Stimulated activated CD4-positive, alpha-beta T cell treated with anti-CD3 and anti-CD28 coated beads, Interleukin-15, amount 100 ng/mL, for 48 hours (primary cell): ENCODE measurements at regions not wholly inside any gene's neighbourhood (a gene's known extent, or its start where the extent isn't known, plus 50 kb on each side); places are given as distances from the start of the nearest gene placed in this dataset.
"Not testable (repeated sequence)": the region's sequence is repeated elsewhere in the genome, so short reads cannot be mapped to it uniquely, and the experiment has no call there.

Experiments used
- DNase-seq, 2 donors: peaks; one replicate each; pipeline ENCODE4 v3.0.0-alpha.2; 2020; ENCODE audit warnings: low read depth in 2 of 2

DNA sequence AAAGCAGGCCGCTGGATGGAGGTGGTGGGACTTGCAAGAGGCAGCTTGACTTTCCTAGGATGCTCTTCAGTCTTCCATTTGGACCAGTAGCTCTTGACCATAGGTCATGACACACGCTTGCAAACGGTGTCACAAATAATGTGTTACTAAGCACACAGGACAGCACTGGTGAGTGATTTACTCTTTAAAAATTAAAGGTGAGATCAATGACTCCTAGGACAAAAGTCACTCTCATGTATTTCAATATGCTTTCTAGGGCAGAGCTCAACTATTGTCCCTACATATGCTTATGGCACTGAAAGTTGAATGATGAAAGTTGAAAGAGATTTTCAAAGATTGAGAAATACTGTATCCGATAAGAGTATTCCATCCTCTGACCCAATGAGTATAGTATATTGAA, 496.7 kb downstream of the EBF1 start:
- DNase-seq = no peak

DNA sequence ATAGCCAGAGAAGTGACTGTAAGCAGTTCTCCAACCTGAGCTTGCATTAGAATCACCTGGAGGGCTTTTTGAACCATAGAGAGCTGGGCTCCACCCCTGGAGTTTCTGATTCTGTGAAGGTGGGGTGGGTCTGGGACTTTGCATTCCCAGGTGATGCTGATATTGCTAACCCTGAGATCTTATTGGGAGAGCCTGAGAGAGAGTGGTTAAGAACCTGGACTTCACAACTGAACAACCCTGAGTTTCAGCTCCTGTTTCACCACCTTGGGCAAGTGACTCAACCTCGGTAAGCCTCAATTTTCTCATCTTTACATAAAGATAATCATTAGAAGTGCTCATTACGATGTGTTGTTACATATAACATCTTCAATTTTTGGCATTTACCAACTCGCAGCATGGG, 498.6 kb downstream of the EBF1 start:
- DNase-seq = no peak

DNA sequence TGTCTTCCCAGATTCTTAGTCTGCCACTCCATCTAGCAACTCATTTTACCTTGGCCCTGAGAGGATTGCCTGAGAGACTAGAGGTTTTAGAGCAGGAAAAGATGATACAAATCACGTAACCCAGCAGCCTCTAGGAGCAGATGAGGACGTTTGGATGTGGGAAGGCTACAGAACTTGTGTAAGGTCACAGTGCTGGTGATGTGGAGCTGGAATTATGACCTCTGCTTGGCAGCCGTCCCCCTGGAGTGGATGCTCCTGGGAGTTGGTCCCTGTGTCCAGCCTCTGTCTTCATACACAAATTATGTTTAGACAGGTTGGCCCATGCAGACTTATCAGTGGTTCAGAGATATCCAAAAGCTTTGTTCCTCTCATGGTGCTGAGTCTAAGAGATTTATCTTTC, 499.0 kb downstream of the EBF1 start:
- DNase-seq = no peak

DNA sequence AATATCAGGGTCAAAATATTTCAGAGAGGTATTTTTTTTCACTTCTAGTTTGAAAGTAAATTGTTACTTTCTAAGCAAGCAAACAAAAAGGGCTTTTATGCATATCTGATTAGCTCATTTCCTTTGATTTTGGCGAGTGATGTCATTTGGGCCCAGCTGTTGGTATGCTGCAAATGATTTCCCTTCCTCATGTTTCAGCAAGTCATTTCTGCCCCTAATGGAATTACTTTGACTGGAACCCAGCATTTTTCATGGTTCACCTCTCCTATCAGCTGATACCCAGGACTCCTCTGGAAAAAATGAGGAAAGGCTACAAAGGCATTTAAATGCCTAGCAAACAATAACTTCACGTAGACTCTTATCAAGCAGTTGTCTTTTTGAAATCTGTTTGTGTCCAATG, 500.6 kb downstream of the EBF1 start:
- no peak for DNase-seq

DNA sequence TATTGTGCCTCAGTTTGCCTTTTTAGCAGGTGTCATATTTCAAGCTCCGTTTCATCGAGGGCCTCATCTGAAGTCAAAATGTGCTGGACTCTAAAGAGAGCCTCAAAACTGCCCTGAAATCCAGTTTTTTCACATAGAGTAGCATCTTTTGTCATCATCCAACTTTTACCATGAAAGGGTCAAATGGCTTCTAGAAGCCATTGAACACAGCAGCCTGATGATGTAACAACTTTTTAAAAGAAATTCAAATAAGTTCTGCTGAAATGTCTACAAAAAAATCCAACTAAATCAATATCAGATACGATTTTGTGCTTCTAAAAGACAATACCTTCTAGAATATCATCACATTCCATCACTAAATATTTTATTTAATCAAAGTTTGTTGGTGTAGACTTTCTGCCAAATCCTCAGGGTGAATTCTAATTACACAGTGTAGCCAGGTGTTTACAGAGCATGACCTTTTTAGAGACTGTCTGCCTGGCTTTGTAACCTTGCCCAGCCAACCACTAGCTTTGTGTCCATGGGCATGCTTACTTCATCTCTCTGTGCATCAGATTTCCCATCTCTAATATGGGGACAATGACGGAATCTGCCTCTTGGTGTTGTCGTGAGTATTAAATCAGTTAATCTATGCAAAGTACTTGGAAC, 505.0 kb downstream of the EBF1 start:
- DNase-seq = no peak

DNA sequence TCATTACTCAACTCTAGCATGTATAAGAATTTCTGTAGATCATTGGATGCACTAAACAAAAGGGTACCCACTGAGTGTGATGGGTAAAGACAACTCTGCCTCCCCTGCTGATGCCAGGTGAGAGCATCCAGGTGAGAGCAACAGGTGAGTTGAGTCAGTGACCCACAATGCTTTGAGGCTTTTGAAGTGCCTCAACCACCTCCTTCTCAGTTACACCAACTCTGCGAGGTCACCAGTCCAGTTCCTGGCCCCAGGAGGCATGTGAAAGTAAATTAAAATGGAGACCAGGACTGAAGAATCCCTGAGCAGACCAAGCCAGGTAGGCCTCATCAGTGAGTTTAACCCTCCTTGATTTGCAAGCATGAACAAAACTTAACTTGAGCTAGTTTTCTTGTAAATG, 505.8 kb downstream of the EBF1 start:
- no peak for DNase-seq

DNA sequence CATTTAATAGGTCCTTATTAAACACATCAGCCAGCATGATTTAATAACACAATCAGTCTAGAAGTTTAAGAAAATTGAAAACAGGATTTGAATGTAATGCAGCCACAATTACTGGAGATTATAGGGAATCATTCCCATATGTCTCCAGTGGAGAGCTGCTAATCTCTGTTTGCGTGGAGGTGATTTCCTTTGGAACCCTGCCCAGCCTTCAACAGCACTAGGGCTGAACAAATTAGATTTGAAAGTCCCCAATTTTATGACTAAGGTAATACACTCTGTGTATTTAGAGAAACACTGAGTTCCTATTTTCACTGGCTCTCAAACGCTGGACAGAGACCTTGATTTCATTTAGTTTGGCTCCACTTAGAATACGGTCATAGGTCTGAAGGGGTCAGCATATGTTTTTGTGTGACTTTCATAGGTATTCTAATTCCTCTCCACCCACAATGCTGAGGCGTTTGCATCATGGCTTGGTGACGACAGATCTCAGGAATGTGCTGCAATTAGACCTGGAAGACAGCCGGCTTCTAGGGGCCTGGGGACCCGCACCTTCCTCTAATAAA, 508.3 kb downstream of the EBF1 start:
- no peak for DNase-seq

DNA sequence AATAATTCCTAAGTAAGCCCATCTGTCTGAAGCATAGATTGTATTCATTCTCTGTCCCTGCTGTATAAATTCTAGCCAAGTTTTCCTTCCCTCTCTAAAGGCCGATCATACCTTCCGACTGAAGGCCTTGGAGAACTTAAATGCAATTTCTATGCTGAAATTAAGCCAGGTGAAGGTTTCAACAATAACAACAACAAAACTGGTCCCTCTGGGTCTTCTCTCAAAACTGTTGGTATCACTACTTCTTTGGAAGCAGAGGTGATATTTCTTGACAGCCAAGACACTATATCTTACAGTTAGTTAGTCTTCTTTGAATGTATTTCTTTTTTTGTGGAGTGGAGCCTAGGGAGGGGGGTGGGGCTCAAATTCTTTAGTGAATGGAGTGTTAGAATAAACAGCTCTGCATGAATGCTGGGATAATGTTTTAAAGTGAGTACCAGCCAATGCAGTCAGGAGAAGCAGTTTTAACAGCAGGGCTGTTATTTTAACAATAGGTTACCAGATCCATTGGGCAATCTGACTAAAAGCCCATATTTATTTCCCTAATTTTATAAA, 508.9 kb downstream of the EBF1 start:
- DNase-seq = no peak

DNA sequence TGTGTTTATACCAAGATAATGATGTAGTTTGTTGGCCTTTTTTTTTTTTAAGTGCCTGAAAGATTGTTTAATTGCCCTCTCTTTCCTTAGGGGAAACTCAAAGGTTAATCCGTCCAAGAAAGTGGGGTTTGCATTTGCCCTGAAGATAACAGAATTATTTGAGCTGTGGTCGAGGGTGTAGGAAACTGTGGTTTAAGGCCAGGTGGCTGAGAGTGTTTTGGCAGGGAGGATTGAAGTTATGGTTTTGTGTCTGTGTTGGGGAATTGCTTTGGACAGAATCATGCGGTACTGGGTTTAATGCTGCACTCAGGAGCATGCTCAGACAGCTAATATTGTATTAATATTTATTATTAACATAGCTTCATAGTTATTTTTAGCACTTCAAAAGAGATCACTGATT, 509.8 kb downstream of the EBF1 start:
- DNase-seq = no peak

DNA sequence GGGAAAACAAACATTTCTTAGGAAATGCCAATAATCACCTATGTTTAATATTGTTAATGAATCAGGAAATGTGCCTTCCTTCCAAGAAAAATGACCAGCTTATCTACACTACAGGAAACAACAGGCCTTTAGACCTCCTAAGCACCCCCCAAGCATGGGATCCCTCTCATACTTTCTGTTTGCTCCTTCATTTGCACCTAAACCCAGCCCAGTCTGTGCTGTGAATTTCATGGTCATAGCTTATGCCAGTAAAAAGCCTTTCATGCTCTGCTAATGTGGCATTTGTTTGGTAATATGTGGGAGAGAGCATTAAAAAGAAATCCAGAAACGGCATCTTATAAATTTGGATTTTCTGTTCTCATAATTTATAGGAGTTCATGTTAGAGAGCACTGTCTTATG, 511.1 kb downstream of the EBF1 start:
- no peak for DNase-seq

DNA sequence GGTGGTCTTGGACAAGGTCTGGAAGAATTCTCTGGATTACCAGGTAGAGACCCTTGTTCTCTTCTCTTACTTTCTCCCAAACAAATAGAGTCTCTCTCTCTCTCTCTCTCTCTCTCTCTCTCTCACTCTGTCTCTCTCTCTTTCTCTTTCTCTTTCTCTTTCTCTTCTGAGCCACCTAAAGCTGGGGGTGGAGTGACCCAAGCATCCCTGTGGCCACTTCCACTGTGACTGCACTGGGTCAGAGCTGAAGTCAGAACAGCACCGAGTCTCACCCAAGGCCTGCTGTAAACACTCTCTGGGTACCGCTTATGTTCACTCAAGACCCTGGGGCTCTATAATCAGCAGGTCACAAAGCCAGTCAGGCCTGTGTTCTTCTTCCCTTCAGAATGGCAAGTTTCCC, 513.7 kb downstream of the EBF1 start:
- DNase-seq = no peak

DNA sequence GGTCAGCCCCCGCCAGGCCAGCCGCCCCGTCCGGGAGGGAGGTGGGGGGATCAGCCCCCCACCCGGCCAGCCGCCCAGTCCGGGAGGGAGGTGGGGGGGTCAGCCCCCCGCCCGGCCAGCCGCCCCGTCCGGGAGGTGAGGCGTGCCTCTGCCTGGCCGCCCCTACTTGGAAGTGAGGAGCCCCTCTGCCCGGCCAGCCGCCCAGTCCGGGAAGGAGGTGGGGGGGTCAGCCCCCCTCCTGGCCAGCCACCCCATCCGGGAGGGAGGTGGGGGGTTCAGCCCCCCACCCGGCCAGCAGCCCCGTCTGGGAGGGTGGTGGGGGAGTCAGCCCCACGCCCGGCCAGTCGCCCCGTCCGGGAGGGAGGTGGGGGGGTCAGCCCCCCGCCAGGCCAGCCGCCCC, 517.0 kb downstream of the EBF1 start:
- not testable (repeated sequence) for DNase-seq

DNA sequence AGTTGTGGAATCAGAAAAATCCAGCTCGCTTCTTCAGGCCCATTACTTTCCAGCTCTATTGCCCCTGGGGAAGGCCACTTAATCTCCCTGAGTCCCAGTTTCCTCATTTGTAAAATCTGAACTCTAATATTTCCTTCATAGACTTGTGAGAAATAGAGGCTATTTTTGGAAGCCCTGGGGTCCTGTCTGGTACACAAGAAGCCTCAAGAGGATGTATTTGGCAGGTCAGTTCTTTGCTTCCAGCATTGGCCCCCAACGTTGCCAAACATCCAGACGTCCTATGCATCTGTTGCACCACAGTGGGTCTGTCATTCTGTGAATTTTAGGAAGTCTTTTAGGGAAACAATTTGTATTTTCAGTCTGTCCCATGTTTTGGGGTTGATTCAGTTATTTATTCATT, 525.9 kb downstream of the EBF1 start:
- DNase-seq = no peak

DNA sequence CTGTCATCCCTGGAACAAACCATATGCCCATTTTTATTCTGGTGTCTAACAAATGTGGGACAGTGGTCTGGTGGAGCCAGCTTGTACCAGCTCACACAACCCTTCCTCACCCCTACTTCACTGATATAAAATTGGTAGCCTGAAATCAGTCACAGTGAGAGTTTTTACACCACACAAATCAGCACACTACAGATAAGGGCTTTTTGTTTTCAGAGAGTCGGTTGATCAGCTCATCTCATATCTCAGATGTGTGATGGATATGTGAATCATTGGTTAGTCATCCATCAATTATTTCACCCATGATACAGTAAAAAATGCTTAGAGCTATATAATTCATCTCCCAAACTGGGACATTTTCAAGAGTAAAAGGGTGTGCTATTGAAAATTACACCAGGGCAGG, 529.2 kb downstream of the EBF1 start:
- no peak for DNase-seq

DNA sequence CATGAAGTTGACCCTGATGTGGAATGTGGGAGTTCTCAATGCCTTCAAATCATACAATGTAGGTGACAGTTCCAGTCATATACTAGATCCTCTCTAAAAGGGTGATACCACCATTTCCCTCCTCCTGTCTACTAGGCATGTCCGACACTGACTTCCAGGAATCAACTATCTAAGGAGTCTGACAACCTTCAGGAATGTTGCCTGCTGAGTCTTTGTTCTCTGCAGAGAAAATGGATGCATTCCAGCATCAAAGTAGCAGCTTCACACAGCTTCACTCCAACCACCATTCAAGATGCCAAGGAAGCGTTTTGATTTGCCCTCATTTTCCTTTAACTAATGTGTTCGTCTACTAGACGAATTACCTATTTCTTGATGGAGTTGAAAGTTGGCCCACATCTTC, 530.2 kb downstream of the EBF1 start:
- DNase-seq = no peak

DNA sequence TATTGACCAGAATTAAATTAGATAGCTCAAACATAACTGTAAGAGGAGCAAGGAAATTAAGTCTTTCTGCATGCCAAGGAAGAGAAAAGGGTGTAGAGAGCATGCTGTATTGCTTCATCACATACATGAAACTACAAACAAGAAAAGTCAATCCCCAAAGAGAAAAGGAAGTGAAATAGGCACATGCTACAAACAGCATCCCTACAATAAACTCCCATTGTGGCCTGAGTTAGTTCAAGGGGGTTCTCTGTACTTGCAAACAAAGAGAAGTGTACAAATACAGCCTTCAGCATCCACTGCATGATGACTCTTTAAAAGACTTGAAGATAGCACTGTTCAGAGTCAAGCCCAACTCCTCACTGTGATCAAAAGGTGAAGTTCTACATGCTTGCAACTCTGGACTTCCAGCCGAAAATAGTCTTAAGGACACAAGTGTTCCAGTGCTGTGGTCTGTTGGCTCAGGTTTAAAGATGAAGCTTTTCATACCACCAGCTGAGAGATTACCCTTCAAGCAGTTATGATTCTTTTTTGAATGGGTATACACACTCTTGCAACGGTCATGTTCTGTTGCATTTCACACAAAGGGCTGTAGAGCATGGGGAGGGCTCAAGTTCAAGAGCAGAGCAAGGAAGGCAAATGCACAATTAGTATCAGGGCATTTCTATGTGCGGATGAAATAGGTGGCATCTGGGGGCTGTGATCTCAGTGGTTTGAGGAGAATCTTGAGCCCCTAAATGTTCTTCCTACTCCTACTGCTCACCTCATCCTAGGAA, 534.5 kb downstream of the EBF1 start:
- no peak for DNase-seq

DNA sequence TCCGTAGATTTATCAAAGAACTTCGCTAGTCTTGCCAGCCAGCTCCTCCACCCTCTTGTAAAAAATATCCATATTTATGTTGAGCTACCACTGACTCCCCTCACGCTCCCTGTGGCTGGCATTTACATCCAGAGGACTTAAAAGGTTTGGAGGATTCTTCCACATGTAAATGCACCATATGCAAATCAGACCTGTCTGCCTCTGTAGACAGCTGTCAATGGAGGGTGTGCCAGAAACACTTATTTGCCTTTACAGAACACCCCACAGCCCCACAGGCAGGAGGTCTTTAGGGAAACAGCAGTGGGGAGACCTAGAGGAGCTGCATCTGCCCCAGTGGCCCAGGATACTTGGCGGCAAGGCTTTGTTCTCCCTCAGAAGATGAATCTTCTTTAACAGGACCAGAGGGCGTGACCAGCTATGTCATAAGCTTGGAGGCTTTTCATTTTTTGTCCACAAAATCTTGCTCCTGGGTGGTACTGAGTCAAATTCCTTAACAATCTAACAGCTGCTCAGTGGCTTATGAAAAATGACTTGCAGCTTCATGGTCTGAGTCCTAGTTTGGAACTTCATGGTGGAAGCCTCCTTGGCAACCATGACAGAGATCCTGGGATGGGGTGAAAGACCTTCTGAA, 535.8 kb downstream of the EBF1 start:
- DNase-seq = no peak

DNA sequence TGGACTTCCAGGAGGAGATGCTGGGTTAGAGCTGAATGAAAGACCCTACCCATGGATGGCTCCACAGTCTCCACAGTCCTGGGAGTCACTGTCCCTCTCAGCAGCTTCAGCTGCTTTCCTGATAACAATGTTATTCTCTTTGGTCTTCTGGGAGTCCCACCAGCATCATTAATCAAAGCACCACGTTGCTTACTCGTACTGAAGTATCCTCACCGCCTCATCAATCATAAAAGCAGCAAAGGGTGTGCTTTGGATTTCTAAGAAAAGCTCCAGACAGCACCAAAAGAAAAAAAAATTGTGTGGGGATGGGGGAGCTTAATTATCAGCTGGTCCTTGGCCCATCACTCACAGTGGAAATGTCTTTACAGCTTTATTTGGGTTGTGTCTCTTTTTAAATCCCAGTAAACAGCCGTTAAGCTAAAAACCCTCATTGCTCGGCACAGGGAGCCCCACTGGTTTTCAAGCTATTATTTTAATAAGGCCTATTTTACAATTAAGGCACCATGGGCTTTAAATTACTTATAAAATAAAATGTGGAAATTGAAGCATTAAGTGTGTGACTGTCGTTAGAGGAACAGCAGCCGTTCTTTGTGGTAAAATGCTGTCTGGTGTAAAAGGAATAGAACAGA, 538.0 kb downstream of the EBF1 start:
- no peak for DNase-seq

DNA sequence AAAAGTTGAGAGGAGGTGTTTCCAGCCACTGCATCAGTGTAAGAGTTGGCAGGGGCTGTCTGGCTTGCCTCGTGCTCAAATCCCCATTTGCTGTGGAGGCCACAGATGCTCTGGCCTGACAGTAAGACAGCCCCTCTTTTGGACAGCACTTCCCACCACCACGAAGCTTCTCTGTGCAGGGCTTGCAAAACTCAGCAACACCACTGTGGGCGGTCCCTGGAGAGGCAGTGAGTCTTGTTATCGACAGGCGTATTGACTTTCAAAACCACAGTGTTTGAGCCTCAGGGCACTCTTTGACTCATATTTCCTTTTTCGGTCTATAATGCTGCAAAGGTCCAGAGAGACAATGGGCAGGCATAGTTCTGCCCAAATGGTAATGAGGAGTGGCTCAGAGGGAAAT, 539.5 kb downstream of the EBF1 start:
- DNase-seq = no peak

DNA sequence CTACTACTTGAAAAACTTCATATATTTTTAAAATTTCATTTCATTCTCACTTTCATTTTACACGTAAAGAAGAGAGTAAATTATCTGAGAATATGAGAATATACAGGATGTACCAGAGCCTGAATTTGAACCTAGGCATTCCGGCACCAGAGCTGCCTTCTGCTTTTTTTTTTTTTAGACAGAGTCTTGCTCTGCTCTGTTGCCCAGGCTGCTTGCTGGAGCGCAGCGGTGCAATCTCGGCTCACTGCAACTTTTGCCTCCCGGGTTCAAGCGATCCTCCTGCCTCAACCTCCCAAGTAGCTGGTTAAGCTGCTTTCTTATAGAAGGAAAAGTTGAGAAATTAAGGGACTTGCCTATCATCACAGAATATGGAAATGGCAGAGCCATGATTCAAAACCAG, 540.1 kb downstream of the EBF1 start:
- DNase-seq = no peak

DNA sequence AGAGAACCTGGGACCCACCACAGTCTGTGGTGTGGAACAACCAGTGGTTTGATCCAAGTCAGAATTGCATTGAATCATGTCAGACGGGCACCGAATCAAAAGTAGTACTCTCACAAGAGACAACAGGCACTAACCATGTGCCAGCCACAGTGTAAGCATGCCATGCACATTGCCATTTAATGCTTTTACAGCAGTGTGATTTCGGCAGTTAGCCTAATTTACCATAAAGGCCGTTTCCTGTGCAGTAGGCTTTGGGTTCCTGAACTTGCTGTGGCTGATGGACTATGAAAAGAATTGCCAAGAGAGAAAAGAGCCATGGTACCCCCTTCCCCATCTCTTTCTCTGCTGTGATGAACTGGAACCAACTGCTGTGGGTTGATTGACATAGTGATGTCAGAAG, 540.6 kb downstream of the EBF1 start:
- no peak for DNase-seq

DNA sequence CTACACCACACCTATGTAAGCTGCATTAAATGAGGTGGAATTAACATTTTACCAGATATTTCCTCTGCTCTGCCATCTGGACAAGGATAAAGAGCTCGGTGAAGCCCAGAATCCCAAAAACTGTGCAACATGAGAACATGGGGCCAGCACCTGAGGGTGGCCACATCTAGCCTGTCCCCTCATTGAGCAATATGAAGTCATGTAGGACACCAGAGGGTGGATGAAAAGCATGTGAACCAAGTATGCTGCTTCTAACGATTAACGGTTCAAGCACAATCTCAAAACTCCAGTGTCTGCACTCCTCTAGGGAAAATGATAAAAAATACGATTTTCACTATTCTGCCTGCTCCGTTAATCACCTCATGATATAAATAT, 545.8 kb downstream of the EBF1 start:
- no peak for DNase-seq
